ENCODE measurements at regions not wholly inside any gene's neighbourhood (a gene's known extent, or its start where the extent isn't known, plus 50 kb on each side); places are given as distances from the start of the nearest gene placed in this dataset. TPM values are rescaled to one million over a fixed set of nuclear protein-coding genes. Genes with fewer than 3 reads are reported as not detected.

- DNase-seq (ENCODE audit: low spot score in 2 of 2) (no peak), FAIRE-seq (no peak)
Observed at GRCh38 chrX:146141221-146141620, 323.6 kb downstream of the SLITRK2 start.

- FAIRE-seq, result no peak
- DNase-seq (ENCODE audit: low spot score in 2 of 2), result no peak
Observed at GRCh38 chrX:146144039-146144438, 326.4 kb downstream of the SLITRK2 start.

GRCh38 chrX:146154191-146154590 is 336.6 kb downstream of the SLITRK2 start:
- FAIRE-seq (no peak), DNase-seq (ENCODE audit: low spot score in 2 of 2) (no peak)

GRCh38 chrX:146160443-146161203 is 343.0 kb downstream of the SLITRK2 start:
- FAIRE-seq (no peak), DNase-seq (ENCODE audit: low spot score in 2 of 2) (no peak)

- DNase-seq (ENCODE audit: low spot score in 2 of 2), result no peak
- no peak for FAIRE-seq
Observed at GRCh38 chrX:146173742-146174141, 356.1 kb downstream of the SLITRK2 start.

GRCh38 chrX:146181858-146182257 is 364.2 kb downstream of the SLITRK2 start:
- FAIRE-seq (no peak), DNase-seq (ENCODE audit: low spot score in 2 of 2) (no peak)

GRCh38 chrX:146186540-146186939 is 368.9 kb downstream of the SLITRK2 start:
- DNase-seq (ENCODE audit: low spot score in 2 of 2) (no peak), FAIRE-seq (no peak)

GRCh38 chrX:146189371-146189770 is 371.7 kb downstream of the SLITRK2 start:
- DNase-seq (ENCODE audit: low spot score in 2 of 2), result no peak
- no peak for FAIRE-seq

- FAIRE-seq, result no peak
- no peak for DNase-seq (ENCODE audit: low spot score in 2 of 2)
Observed at GRCh38 chrX:146208821-146209220, 391.2 kb downstream of the SLITRK2 start.

- no peak for DNase-seq (ENCODE audit: low spot score in 2 of 2)
- no peak for FAIRE-seq
Observed at GRCh38 chrX:146224442-146224841, 406.8 kb downstream of the SLITRK2 start.

- DNase-seq (ENCODE audit: low spot score in 2 of 2) (no peak), FAIRE-seq (no peak)
Observed at GRCh38 chrX:146238173-146238572, 420.5 kb downstream of the SLITRK2 start.

GRCh38 chrX:146241902-146242301 is 424.3 kb downstream of the SLITRK2 start:
- no peak for FAIRE-seq
- DNase-seq (ENCODE audit: low spot score in 2 of 2), result no peak

GRCh38 chrX:146243041-146243440 is 425.4 kb downstream of the SLITRK2 start:
- no peak for FAIRE-seq
- DNase-seq (ENCODE audit: low spot score in 2 of 2), result no peak

GRCh38 chrX:146259207-146259606 is 441.6 kb downstream of the SLITRK2 start:
- no peak for FAIRE-seq
- no peak for DNase-seq (ENCODE audit: low spot score in 2 of 2)

- FAIRE-seq (no peak), DNase-seq (ENCODE audit: low spot score in 2 of 2) (no peak)
Observed at GRCh38 chrX:146264763-146265375, 447.2 kb downstream of the SLITRK2 start.

GRCh38 chrX:146278381-146278780 is 460.8 kb downstream of the SLITRK2 start:
- FAIRE-seq (no peak), DNase-seq (ENCODE audit: low spot score in 2 of 2) (no peak)

Small RNA genes lying in the stretch of these regions (small RNA-seq; reads per million reads assigned to genes)
- gene MIR888, result 0.28 reads per million, percentile 10 among the genes with 10 or more reads in this experiment
- gene MIR890, result not detected
- 9.4 reads per million, percentile 95 among the genes with 10 or more reads in this experiment for gene MIR891A
- not detected for gene MIR891B
- 1.7 reads per million, percentile 78 among the genes with 10 or more reads in this experiment for gene MIR892A
- not detected for gene MIR892B
- gene MIR892C, result 0.08 reads per million
